GM12875 (cell line): ENCODE measurements at regions not wholly inside any gene's neighbourhood (a gene's known extent, or its start where the extent isn't known, plus 50 kb on each side); places are given as distances from the start of the nearest gene placed in this dataset.

Experiments used
- H3K4me3 ChIP-seq: one replicate; pipeline ENCODE4 v1.5.1; 2011; ENCODE audit warnings: low read depth, low read length, control low read depth
- TF ChIP-seq, protein P1 (sequence below): IDR thresholded peaks from 2 replicates; pipeline ENCODE4 v1.5.1; 2011; ENCODE audit warnings: low read depth, mild to moderate bottlenecking, control low read depth, inconsistent platforms, low read length, moderate library complexity, borderline replicate concordance; ENCODE audit not compliant: insufficient read depth

DNA sequence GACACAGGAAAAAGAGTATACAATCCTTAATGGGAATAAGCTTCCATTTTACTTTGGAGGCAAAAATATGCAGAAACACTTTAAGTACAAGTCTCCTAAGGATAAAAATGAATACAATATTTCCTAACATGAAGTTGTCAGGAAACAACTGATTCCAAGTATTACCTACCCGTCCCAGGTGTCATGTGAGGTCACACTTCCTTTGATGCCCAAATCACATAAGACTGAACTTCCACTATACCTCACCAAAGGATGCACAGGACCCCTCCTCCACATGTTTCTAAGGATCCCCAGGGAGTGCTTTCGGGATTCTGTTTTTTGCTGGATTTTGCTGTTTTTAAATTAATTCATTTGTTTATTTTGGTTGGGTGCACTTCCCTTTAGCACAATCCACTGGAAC, 438.5 kb upstream of the TCF4 start:
- TF ChIP-seq, protein P1, sequence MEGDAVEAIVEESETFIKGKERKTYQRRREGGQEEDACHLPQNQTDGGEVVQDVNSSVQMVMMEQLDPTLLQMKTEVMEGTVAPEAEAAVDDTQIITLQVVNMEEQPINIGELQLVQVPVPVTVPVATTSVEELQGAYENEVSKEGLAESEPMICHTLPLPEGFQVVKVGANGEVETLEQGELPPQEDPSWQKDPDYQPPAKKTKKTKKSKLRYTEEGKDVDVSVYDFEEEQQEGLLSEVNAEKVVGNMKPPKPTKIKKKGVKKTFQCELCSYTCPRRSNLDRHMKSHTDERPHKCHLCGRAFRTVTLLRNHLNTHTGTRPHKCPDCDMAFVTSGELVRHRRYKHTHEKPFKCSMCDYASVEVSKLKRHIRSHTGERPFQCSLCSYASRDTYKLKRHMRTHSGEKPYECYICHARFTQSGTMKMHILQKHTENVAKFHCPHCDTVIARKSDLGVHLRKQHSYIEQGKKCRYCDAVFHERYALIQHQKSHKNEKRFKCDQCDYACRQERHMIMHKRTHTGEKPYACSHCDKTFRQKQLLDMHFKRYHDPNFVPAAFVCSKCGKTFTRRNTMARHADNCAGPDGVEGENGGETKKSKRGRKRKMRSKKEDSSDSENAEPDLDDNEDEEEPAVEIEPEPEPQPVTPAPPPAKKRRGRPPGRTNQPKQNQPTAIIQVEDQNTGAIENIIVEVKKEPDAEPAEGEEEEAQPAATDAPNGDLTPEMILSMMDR: no peak
- no peak overlapping the region for H3K4me3 ChIP-seq

DNA sequence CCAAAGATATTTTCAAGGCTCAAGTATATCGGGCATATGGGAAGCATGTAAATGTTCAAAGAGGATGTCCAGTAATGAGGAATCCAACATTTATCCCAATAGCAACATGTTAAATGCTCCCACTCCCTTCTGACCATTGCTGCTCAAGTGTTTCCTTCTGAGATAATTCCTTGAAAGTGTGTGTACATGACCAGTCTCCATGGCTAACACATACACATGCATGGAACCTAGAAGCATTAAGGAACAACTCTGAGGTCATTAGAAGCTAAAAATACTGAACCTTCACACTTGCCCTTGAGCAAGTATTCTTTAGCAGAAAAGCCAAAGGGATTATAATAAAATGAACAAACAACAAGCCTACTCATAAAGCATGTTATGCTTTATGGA, 433.8 kb upstream of the TCF4 start:
- no peak overlapping the region for H3K4me3 ChIP-seq
- TF ChIP-seq, protein P1: no peak

DNA sequence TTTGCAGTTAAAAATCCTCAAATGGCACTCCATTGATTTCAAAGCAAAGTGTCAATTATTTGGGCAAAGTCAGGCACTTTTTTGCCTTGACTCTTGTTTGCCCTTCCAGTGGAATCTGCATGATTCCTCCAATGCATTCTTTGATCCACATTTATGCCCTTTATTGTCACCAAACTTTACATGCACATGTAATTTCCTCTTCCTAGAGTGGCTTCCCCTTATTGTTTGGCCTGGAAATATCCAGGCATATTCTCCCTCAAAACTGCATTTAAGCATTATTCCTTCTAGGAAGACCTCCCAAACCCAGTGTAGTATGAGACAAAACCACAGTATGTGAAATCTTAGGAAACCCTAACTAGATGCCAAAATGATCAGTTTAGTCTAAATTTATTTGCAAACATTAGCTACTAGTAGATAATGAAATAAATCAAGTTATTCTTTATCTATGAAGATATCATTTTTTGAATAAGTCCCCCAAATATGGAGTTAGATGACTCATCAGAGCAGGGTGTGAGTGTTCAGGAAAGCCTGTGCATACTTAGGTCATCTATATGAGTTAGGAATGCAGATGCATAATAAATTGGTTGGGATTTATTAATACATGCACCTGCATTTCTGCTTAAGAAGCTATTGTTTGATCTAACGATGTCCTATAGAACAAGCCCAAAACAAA, 433.3 kb upstream of the TCF4 start:
- TF ChIP-seq, protein P1: no peak
- no peak overlapping the region for H3K4me3 ChIP-seq

DNA sequence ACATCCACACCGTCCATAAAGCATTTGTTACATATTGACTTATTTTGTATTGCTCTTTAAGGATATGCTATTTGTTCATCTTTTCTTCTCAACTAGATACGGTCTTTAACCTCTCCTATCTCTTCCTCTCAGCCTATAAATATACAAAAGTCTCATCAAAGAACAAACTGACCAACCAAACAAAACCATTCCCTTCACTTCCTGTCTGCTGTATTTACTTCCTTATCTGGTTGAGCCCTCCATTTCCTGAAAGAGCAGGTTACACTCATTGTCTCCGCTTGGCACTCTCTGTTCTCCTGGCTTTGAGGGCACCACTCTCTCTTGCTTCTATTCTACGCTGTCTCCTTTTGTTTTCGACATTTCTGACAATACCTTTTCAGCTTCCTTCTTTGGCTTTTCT, 431.9 kb upstream of the TCF4 start:
- no peak overlapping the region for H3K4me3 ChIP-seq
- TF ChIP-seq, protein P1: no peak

DNA sequence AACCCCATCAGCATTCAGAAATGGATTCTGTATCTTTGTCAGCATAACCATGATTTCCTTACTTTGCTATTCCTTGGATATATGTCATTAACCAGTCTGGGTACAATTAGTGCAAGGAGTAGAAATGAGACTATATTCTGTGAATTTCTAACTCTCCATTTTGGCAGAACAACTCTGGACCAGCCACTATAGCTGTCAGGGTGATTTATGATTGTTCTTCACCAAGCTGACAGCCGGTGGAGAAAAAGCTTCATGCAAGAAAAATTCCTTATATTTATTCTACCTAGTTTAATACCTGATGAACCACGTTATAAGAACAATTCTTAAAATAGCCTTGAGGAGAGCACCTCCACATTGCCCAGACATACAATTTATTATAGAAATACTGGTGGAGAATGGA, 431.2 kb upstream of the TCF4 start:
- H3K4me3 ChIP-seq: no peak overlapping the region
- TF ChIP-seq, protein P1: no peak

DNA sequence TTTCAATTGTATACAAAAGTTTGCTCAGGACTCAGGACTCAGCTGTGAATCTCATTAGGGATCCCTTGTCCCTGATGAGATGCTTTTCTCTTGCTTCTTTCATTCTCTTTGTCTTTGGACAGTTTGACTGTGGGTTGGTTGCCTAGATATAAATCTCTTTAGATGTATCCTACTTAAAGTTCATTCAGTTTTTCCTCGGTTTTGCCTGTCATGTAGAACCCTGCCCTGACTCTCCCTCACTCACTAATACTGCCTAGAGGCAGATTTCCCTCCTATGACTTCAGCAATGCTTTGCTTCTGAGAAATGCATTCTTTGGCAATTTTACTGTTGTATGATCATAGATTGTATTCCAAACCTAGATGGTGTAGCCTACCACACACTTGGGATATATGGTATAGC, 421.4 kb upstream of the TCF4 start:
- no peak overlapping the region for H3K4me3 ChIP-seq
- TF ChIP-seq, protein P1: no peak

DNA sequence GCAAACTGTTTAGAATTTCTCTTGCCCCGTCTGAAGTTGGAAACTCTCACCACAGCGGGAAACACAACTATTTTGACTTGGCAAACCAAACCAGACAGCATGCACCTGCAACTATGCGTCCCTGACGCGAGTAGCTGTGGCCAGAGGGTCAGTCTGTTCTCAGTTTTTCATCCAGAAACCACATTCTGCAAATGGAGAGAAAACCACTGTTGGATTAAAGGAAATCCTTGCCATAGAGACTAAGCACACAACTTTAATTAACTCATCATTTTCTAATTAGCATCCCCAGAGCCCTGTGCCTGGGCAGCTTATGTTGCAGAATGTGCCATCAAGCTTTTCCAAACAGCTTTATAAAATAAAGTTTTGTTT, 415.7 kb upstream of the TCF4 start:
- TF ChIP-seq, protein P1: no peak
- H3K4me3 ChIP-seq: no peak overlapping the region
